HUES6 (cell line): ENCODE measurements at regions not wholly inside any gene's neighbourhood (a gene's known extent, or its start where the extent isn't known, plus 50 kb on each side); places are given as distances from the start of the nearest gene placed in this dataset.

Experiments
- H3K27ac ChIP-seq: 2 replicates; pipeline ENCODE4 v1.7.0; 2013; ENCODE audit warnings: low read depth, mild to moderate bottlenecking, low read length, inconsistent platforms
- H3K27me3 ChIP-seq: 2 replicates; pipeline ENCODE4 v1.6.1; 2013; ENCODE audit warnings: low read length; ENCODE audit not compliant: control insufficient read depth, insufficient read depth
- H3K36me3 ChIP-seq: 2 replicates; pipeline ENCODE4 v1.6.1; 2013; ENCODE audit warnings: low read length; ENCODE audit not compliant: control insufficient read depth, insufficient read depth
- H3K4me1 ChIP-seq: 2 replicates; pipeline ENCODE4 v1.6.1; 2013; ENCODE audit warnings: low read length; ENCODE audit not compliant: control insufficient read depth, insufficient read depth
- H3K4me3 ChIP-seq: 2 replicates; pipeline ENCODE4 v1.5.1; 2013; ENCODE audit warnings: low read depth, low read length
- H3K9ac ChIP-seq: one replicate; pipeline ENCODE4 v1.6.1; 2013; ENCODE audit warnings: mild to moderate bottlenecking, low read length
- H3K9me3 ChIP-seq: 2 replicates; pipeline ENCODE4 v1.6.1; 2013; ENCODE audit warnings: low read depth, low read length; ENCODE audit not compliant: control insufficient read depth, insufficient read depth

GRCh38 chr9:13508681-13509080, 229.2 kb upstream of the MPDZ start:
- no peak overlapping the region for H3K9ac ChIP-seq

DNA sequence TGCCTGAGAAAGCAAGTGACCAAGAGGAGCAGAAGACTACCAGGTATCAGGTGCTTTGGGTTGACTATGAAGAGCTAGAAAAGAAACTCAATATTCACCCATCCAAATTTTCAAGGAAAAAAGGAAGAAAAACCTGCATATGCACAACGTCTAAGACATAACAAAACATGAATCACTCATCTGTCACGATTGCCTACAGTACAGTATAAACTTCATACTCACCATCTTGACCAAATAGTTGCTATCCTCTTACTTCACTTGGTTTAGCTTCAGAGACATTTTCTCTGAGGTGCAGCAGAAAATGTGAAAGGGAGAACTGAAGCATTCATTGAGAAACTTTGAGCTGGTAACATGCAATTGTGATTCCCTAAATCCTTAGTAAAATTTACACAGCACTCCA, 228.6 kb upstream of the MPDZ start:
- H3K4me1 ChIP-seq = peaks cover 6% of the 10 kb centered on the region; the same call in 1 of the 2 replicates
- H3K27ac ChIP-seq = no peak overlapping the region
- H3K36me3 ChIP-seq = no peaks in the 10 kb centered on the region
- H3K4me3 ChIP-seq = no peak overlapping the region
- H3K27me3 ChIP-seq = no peaks in the 10 kb centered on the region
- H3K9me3 ChIP-seq = no peaks in the 10 kb centered on the region
- no peak overlapping the region for H3K9ac ChIP-seq

More at GRCh38 chr9:13508681-13509080, 229.2 kb upstream of the MPDZ start:
- Histone ChIP-seq H3K36me3 (no peaks in the 10 kb centered on the region), H3K4me1 (peaks cover 8% of the 10 kb centered on the region), H3K27me3 (no peaks in the 10 kb centered on the region), H3K4me3 (no peak overlapping the region), H3K9me3 (no peaks in the 10 kb centered on the region), H3K27ac (no peak overlapping the region)

DNA sequence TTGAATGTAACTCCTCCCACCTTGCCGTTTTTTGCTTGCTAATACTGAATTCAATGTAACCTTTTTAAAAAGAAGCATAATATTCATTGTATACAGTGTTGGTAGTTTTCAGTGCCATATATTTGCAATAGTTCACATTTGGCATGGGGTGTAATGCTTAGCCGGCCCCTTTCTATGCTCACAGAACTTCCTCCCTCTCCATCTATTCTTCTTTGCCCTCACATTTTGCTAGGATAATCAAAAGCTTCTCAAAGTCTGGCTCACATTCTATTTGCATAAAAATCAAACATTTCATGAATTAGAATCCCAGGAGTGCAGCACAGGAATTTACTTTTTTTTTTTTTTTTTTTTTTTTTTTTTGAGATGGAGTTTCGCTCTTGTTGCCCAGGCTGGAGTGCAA, 226.3 kb upstream of the MPDZ start:
- Histone ChIP-seq H3K4me1 (peaks cover 2% of the 10 kb centered on the region; the same call in 1 of the 2 replicates), H3K9ac (no peak overlapping the region), H3K4me3 (no peak overlapping the region)

DNA sequence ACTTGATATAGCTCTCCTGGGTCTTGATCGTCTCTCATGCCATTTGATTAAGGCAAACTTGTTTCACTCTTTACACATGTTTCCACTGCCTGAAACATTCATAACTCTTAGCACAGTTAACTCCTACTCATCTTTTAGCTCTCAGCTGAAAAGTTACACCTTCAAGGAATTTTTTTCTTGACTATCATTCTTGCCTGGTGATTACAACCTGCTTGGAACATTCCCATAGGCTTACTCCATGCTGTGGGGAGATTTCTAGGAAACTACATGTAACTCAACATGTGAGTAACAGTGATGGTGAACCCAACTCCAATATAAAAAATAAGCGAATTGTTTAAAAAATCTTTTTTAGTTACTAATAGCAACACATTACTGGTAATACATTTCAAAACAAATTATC, 224.1 kb upstream of the MPDZ start:
- Histone ChIP-seq H3K4me1 (peaks cover 2% of the 10 kb centered on the region; the same call in 1 of the 2 replicates), H3K27me3 (no peaks in the 10 kb centered on the region), H3K36me3 (no peaks in the 10 kb centered on the region), H3K9me3 (no peaks in the 10 kb centered on the region), H3K4me3 (no peak overlapping the region), H3K27ac (no peak overlapping the region), H3K9ac (no peak overlapping the region)

More for the DNA sequence above, 226.3 kb upstream of the MPDZ start:
- H3K9me3 ChIP-seq = no peaks in the 10 kb centered on the region
- no peaks in the 10 kb centered on the region for H3K36me3 ChIP-seq
- no peaks in the 10 kb centered on the region for H3K27me3 ChIP-seq
- H3K27ac ChIP-seq = no peak overlapping the region

DNA sequence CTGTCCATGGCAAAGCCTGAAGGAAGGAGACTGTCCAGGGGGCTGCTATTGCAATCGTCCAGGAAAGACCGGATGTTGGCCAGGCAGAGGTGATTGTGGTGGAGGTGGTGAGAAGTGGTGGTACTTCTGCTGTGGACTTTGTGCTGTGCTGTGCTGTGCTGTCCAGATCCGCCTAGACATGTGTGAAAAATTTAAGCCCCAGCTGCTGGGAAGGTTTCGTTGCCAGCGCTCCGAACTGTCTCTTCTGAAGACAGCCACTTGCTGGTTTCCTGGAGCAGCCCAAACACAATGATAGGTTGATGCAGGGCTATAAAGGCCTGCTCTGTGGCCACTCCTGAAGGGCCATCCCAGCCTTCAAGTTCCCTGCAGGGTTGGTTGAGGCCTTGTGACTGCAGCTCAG, 223.0 kb upstream of the MPDZ start:
- H3K9me3 ChIP-seq = no peaks in the 10 kb centered on the region
- H3K9ac ChIP-seq = no peak overlapping the region
- H3K4me1 ChIP-seq = peaks cover 2% of the 10 kb centered on the region; the same call in 1 of the 2 replicates
- H3K36me3 ChIP-seq = no peaks in the 10 kb centered on the region
- H3K27me3 ChIP-seq = no peaks in the 10 kb centered on the region
- no peak overlapping the region for H3K4me3 ChIP-seq
- H3K27ac ChIP-seq = no peak overlapping the region

DNA sequence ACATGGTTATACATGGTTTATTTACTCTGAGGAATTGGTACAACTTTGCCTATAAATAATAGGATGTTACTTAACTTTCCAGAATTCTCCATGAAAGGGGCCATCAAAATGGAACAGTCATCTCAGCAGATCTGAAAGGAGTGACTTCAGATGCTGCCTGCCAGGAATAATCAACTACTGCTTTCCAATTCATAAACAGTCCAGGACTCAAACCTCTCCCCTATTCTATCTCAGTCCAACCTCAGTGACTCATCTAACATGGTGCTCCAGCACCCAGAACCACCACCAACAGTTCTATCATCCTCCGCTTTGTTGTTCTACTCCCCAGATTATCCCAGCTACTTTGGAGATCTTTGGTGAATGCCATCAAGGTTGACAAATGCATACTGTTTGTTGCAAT, 221.5 kb upstream of the MPDZ start:
- Histone ChIP-seq H3K36me3 (no peaks in the 10 kb centered on the region), H3K4me1 (peaks cover 2% of the 10 kb centered on the region; the same call in 1 of the 2 replicates), H3K9ac (no peak overlapping the region), H3K27ac (no peak overlapping the region), H3K27me3 (no peaks in the 10 kb centered on the region), H3K4me3 (no peak overlapping the region), H3K9me3 (no peaks in the 10 kb centered on the region)

DNA sequence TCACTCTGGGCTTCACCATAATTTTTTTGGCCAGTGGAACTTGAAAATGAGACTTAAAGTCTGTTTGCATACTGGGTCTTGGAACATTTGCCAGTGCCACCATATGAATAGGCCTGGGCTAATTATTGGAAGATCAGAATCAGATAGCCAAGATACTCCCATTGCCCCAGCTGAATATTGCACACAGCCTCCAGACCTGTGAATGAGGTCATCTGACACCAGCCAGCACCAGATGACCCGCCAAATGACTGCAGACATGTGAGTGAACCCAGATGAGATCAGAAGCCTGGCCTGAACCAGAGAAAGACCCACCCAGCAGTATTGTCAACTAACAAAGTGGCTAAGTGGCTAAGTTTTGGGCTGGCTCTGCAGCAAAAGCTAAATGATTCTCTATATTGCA, 220.5 kb upstream of the MPDZ start:
- H3K9ac ChIP-seq = no peak overlapping the region
- no peaks in the 10 kb centered on the region for H3K4me1 ChIP-seq
- H3K27ac ChIP-seq = no peak overlapping the region
- H3K36me3 ChIP-seq = no peaks in the 10 kb centered on the region
- H3K27me3 ChIP-seq = no peaks in the 10 kb centered on the region
- peaks cover 3% of the 10 kb centered on the region; the same call in 1 of the 2 replicates for H3K9me3 ChIP-seq
- H3K4me3 ChIP-seq = no peak overlapping the region

- H3K4me3 ChIP-seq = no peak overlapping the region
- no peak overlapping the region for H3K9ac ChIP-seq
- no peaks in the 10 kb centered on the region for H3K27me3 ChIP-seq
- H3K9me3 ChIP-seq = peaks cover 3% of the 10 kb centered on the region; the same call in 1 of the 2 replicates
- peaks cover 45% of the 10 kb centered on the region for H3K4me1 ChIP-seq
- no peaks in the 10 kb centered on the region for H3K36me3 ChIP-seq
- H3K27ac ChIP-seq = no peak overlapping the region
Measured at GRCh38 chr9:13493697-13494096, 214.2 kb upstream of the MPDZ start.

GRCh38 chr9:13491493-13492424, 212.3 kb upstream of the MPDZ start:
- H3K4me1 ChIP-seq = peaks cover 45% of the 10 kb centered on the region
- peak overlapping the region; percentile 46 for H3K9ac ChIP-seq
- no peaks in the 10 kb centered on the region for H3K27me3 ChIP-seq
- H3K36me3 ChIP-seq = no peaks in the 10 kb centered on the region
- H3K4me3 ChIP-seq = no peak overlapping the region; the same call in 1 of the 2 replicates
- peaks cover 3% of the 10 kb centered on the region; the same call in 1 of the 2 replicates for H3K9me3 ChIP-seq
- peak overlapping the region; percentile 86 for H3K27ac ChIP-seq

GRCh38 chr9:13491138-13491492, 211.6 kb upstream of the MPDZ start:
- Histone ChIP-seq H3K27ac (peak overlapping the region; percentile 45), H3K36me3 (no peaks in the 10 kb centered on the region), H3K27me3 (no peaks in the 10 kb centered on the region), H3K9me3 (peaks cover 3% of the 10 kb centered on the region; the same call in 1 of the 2 replicates), H3K4me1 (peaks cover 45% of the 10 kb centered on the region), H3K9ac (peak overlapping the region; percentile 12), H3K4me3 (no peak overlapping the region)

- Histone ChIP-seq H3K9me3 (no peaks in the 10 kb centered on the region), H3K27ac (no peak overlapping the region), H3K9ac (no peak overlapping the region), H3K27me3 (no peaks in the 10 kb centered on the region), H3K36me3 (no peaks in the 10 kb centered on the region), H3K4me1 (peaks cover 32% of the 10 kb centered on the region), H3K4me3 (no peak overlapping the region)
Measured at GRCh38 chr9:13487936-13488335, 208.4 kb upstream of the MPDZ start.
